Left lung (tissue), 4 donors: ENCODE measurements at regions not wholly inside any gene's neighbourhood (a gene's known extent, or its start where the extent isn't known, plus 50 kb on each side); places are given as distances from the start of the nearest gene placed in this dataset.

Experiments
- ATAC-seq: fragments of 200-7000 bp; cut with Tn5 transposase; one replicate; pipeline ENCODE4 v1.9.1; 2020; ENCODE audit warnings: moderate library complexity
- DNase-seq, 4 donors: peaks; one replicate each; pipeline ENCODE4 v3.0.0-alpha.2; 2013 to 2020
- H3K27ac ChIP-seq, 2 donors: fragments of 200-600 bp; sonication (generic) in 1 of 2; one replicate each; pipeline versions ENCODE4 v1.5.0 to v1.8.0; 2020 to 2021
- H3K27me3 ChIP-seq, 2 donors: fragments of 200-600 bp; sonication (generic) in 1 of 2; one replicate each; pipeline versions ENCODE4 v1.5.0 to v1.8.0; 2020 to 2021
- H3K36me3 ChIP-seq, 2 donors: fragments of 200-600 bp; sonication (generic) in 1 of 2; one replicate each; pipeline versions ENCODE4 v1.5.0 to v1.8.0; 2020 to 2021
- H3K4me1 ChIP-seq, 2 donors: fragments of 200-600 bp; one replicate each; pipeline ENCODE4 v1.8.0; 2021
- H3K4me3 ChIP-seq, 2 donors: fragments of 200-600 bp; sonication (generic) in 1 of 2; one replicate each; pipeline versions ENCODE4 v1.5.0 to v1.8.0; 2020 to 2021; ENCODE audit warnings: mild to moderate bottlenecking in 1 of 2
- H3K9me3 ChIP-seq, 2 donors: fragments of 200-600 bp; sonication (generic) in 1 of 2; one replicate each; pipeline versions ENCODE4 v1.5.0 to v1.8.0; 2020 to 2021
- CTCF ChIP-seq, 2 donors: fragments of 200-600 bp; sonication (generic) in 1 of 2; IDR thresholded peaks; one replicate each; pipeline versions ENCODE4 v1.5.0 to v1.8.0; 2021; ENCODE audit warnings: antibody characterized with exemption in 2 of 2
- intact Hi-C, 2 donors: fragments of 100-400 bp; cut with DNase I; formaldehyde crosslinking; loops; one replicate each; pipeline versions ENCODE4 v1.11.2 to v1.14.2; 2022
- donor health status: DM: no; HTN: yes; CAD: no.
- donor health status: DM: no; HTN: no; CAD: no.

GRCh38 chr5:4860631-4861030 is 279.5 kb upstream of the ADAMTS16 start:
- intact Hi-C loops: no loop called here
- no peak for ATAC-seq

GRCh38 chr5:4862500-4862899 is 277.6 kb upstream of the ADAMTS16 start:
- H3K4me1 ChIP-seq: no peaks in the 10 kb centered on the region
- intact Hi-C loops: no loop called here
- ATAC-seq (peak; percentile 51), DNase-seq (peak in 1 of 4 donors; percentile 36)
- H3K9me3 ChIP-seq: peaks cover 0 to 3% of the 10 kb centered on the region in 2 donors
- no peaks in the 10 kb centered on the region for H3K27me3 ChIP-seq
- H3K27ac ChIP-seq: no peak overlapping the region
- no peak overlapping the region for H3K4me3 ChIP-seq
- peak in 1 of 2 donors; percentile 24 for TF ChIP-seq CTCF (IDR thresholded peaks at IDR 0.05)
- H3K36me3 ChIP-seq: no peaks in the 10 kb centered on the region

More at GRCh38 chr5:4860631-4861030, 279.5 kb upstream of the ADAMTS16 start:
- TF ChIP-seq CTCF (IDR thresholded peaks at IDR 0.05): no peak
- H3K27me3 ChIP-seq: no peaks in the 10 kb centered on the region
- no peaks in the 10 kb centered on the region for H3K9me3 ChIP-seq
- no peak overlapping the region for H3K27ac ChIP-seq
- H3K4me1 ChIP-seq: no peaks in the 10 kb centered on the region
- DNase-seq: no peak
- no peaks in the 10 kb centered on the region for H3K36me3 ChIP-seq
- H3K4me3 ChIP-seq: no peak overlapping the region

- H3K9me3 ChIP-seq: peaks cover 0 to 3% of the 10 kb centered on the region in 2 donors
- no peak for ATAC-seq
- no peaks in the 10 kb centered on the region for H3K27me3 ChIP-seq
- no peaks in the 10 kb centered on the region for H3K4me1 ChIP-seq
- H3K27ac ChIP-seq: no peak overlapping the region
- DNase-seq: no peak
- TF ChIP-seq CTCF (IDR thresholded peaks at IDR 0.05): no peak
- intact Hi-C loops: no loop called here
- no peak overlapping the region for H3K4me3 ChIP-seq
- no peaks in the 10 kb centered on the region for H3K36me3 ChIP-seq
These were observed 273.9 kb upstream of the ADAMTS16 start for GRCh38 chr5:4866131-4866659.

- TF ChIP-seq CTCF (IDR thresholded peaks at IDR 0.05): no peak
- Histone ChIP-seq H3K9me3 (peaks cover 0 to 3% of the 10 kb centered on the region in 2 donors), H3K27ac (no peak overlapping the region), H3K27me3 (no peaks in the 10 kb centered on the region), H3K36me3 (no peaks in the 10 kb centered on the region), H3K4me1 (no peaks in the 10 kb centered on the region), H3K4me3 (no peak overlapping the region)
- ATAC-seq: no peak
- peak in 1 of 4 donors; percentile 76 for DNase-seq
- intact Hi-C loops: no loop called here
These were observed 273.3 kb upstream of the ADAMTS16 start for GRCh38 chr5:4866817-4867216.

GRCh38 chr5:4868140-4868735 is 271.9 kb upstream of the ADAMTS16 start:
- Histone ChIP-seq H3K36me3 (no peaks in the 10 kb centered on the region), H3K27me3 (no peaks in the 10 kb centered on the region), H3K27ac (no peak overlapping the region), H3K9me3 (peaks cover 0 to 3% of the 10 kb centered on the region in 2 donors), H3K4me1 (no peaks in the 10 kb centered on the region), H3K4me3 (no peak overlapping the region)
- intact Hi-C loops: no loop called here
- peak in 2 of 4 donors; percentile 16 to 52 for DNase-seq
- peak; percentile 86 for ATAC-seq
- peak; percentile 72 to 74 for TF ChIP-seq CTCF (IDR thresholded peaks at IDR 0.05)
